B cell (primary cell): ENCODE measurements at regions not wholly inside any gene's neighbourhood (a gene's known extent, or its start where the extent isn't known, plus 50 kb on each side); places are given as distances from the start of the nearest gene placed in this dataset.

Source experiments
- EZH2 ChIP-seq: IDR thresholded peaks from 2 replicates; pipeline ENCODE4 v1.6.1; 2012; ENCODE audit warnings: borderline replicate concordance, low read depth, mild to moderate bottlenecking, moderate library complexity, low read length; ENCODE audit not compliant: insufficient read depth, poor library complexity, severe bottlenecking
- TF ChIP-seq, protein P1 (sequence below): fragments of 200-600 bp; IDR thresholded peaks from one replicate; pipeline ENCODE4 v1.8.0; 2022; ENCODE audit warnings: antibody characterized with exemption, mild to moderate bottlenecking

DNA sequence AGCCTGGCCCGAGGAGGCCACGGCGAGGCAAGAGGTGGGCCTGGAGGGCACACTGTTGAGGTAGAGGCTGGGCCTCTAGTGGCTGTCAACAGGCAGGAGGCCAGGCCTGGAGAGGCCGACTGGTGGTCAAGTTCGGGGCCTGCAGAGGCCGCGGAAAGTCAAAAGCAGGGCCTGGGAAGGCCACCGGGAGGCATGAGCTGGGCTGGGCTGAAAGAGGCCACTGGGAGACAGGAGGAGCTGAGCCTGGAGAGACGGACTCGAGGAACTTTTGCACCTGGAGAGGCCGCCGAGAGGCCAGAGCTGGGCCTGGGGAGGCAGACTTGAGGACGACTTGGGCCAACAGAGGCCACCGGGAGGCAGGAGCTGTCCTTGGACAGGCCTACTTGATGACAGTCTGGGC lies 321.2 kb downstream of the ZNF479 start:
- no peak for TF ChIP-seq EZH2
- TF ChIP-seq, protein P1, sequence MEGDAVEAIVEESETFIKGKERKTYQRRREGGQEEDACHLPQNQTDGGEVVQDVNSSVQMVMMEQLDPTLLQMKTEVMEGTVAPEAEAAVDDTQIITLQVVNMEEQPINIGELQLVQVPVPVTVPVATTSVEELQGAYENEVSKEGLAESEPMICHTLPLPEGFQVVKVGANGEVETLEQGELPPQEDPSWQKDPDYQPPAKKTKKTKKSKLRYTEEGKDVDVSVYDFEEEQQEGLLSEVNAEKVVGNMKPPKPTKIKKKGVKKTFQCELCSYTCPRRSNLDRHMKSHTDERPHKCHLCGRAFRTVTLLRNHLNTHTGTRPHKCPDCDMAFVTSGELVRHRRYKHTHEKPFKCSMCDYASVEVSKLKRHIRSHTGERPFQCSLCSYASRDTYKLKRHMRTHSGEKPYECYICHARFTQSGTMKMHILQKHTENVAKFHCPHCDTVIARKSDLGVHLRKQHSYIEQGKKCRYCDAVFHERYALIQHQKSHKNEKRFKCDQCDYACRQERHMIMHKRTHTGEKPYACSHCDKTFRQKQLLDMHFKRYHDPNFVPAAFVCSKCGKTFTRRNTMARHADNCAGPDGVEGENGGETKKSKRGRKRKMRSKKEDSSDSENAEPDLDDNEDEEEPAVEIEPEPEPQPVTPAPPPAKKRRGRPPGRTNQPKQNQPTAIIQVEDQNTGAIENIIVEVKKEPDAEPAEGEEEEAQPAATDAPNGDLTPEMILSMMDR: no peak
